ENCODE measurements at regions not wholly inside any gene's neighbourhood (a gene's known extent, or its start where the extent isn't known, plus 50 kb on each side); places are given as distances from the start of the nearest gene placed in this dataset.
"Not testable (repeated sequence)": the region's sequence is repeated elsewhere in the genome, so short reads cannot be mapped to it uniquely, and the experiment has no call there.

DNA sequence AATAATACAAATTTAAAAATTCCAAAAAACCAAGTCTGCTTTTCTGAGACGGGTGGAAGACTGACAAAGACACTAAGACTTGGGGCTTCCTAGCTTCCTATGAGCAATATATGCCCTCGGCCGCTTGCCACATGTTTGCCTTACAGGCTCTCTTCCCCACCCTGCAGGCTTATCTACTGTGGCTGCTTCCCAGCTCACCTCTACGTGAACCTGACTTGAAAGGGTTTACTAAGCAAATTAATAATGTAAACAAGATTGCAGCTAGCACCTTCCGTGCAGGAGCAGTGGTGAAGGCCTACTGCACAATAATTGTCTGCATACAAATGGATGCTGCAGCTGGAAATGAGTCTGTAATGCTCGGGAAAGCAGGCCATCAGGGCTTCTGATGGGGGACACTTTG is 152.9 kb upstream of the DAB1 start:
- no peak for DNase-seq (ENCODE audit: low read depth)
- TF ChIP-seq, protein P1, sequence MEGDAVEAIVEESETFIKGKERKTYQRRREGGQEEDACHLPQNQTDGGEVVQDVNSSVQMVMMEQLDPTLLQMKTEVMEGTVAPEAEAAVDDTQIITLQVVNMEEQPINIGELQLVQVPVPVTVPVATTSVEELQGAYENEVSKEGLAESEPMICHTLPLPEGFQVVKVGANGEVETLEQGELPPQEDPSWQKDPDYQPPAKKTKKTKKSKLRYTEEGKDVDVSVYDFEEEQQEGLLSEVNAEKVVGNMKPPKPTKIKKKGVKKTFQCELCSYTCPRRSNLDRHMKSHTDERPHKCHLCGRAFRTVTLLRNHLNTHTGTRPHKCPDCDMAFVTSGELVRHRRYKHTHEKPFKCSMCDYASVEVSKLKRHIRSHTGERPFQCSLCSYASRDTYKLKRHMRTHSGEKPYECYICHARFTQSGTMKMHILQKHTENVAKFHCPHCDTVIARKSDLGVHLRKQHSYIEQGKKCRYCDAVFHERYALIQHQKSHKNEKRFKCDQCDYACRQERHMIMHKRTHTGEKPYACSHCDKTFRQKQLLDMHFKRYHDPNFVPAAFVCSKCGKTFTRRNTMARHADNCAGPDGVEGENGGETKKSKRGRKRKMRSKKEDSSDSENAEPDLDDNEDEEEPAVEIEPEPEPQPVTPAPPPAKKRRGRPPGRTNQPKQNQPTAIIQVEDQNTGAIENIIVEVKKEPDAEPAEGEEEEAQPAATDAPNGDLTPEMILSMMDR (IDR thresholded peaks at IDR 0.05; ENCODE audit: insufficient read depth, low read depth, low read length, missing control alignments) = no peak
- H3K4me3 ChIP-seq (ENCODE audit: low read depth, low read length) = no peak overlapping the region

DNA sequence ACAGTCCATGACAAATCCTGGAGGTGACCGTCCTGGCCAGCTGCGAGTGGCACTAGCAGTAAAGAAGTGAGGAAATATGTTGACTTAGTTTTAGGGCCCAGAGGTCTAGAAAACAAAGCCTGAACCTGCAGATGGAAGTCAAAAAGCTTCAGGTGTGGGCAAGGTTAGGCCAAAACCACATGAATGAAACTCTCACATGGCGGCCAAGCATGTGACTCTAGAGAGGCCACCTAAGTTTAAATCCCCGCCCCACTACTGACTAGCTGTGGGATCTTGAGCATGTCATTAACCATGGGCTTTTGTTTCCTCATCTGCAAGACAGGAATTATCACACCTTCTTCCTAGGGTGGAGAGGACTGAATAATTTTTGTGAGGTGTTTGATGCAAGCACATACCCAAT is 148.2 kb upstream of the DAB1 start:
- DNase-seq (ENCODE audit: low read depth) = no peak
- TF ChIP-seq, protein P1 (IDR thresholded peaks at IDR 0.05; ENCODE audit: insufficient read depth, low read depth, low read length, missing control alignments) = no peak
- H3K4me3 ChIP-seq (ENCODE audit: low read depth, low read length) = no peak overlapping the region

DNA sequence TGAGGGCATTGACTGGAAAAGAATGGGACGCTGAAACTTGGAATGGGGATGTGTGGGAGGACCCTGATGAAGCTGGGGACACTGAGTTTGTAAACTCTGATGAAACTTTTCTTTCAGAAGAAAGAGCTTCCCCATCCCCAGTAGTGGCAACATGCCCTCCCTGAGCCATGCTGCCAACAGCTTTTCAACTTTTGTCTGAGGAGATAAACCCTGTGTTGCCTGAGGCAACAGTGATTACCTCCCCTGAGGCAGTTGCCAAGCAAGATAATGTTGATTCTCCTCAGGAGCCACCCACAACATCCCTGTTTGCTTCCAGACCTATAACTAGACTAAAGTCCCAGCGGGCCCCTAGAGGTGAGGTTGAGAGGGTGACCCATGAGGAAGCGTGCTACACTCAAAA is 134.2 kb upstream of the DAB1 start:
- not testable (repeated sequence) for H3K4me3 ChIP-seq (ENCODE audit: low read depth, low read length); DNase-seq (ENCODE audit: low read depth)

DNA sequence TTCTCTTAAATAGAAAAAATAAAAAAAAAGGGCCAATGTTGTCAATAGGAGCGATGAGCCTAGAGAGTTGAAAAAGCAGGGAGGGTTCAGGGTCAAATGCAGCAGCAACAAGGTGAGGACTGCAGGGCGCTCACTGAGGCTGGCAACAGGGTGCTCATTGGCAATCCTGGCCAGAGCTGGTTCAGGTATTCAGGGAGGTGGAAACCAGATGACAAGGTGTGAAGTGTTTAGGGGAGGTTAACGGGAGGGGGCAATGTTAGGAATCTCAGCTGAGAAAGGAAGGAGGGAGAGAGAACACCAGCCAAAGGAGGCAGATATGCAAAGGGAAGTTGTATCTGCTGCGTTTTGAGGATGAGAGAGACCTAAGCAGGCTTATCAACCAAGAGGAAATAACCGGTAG is 129.8 kb upstream of the DAB1 start:
- H3K4me3 ChIP-seq (ENCODE audit: low read depth, low read length) = no peak overlapping the region
- TF ChIP-seq, protein P1 (IDR thresholded peaks at IDR 0.05; ENCODE audit: insufficient read depth, low read depth, low read length, missing control alignments) = no peak
- DNase-seq (ENCODE audit: low read depth) = no peak

DNA sequence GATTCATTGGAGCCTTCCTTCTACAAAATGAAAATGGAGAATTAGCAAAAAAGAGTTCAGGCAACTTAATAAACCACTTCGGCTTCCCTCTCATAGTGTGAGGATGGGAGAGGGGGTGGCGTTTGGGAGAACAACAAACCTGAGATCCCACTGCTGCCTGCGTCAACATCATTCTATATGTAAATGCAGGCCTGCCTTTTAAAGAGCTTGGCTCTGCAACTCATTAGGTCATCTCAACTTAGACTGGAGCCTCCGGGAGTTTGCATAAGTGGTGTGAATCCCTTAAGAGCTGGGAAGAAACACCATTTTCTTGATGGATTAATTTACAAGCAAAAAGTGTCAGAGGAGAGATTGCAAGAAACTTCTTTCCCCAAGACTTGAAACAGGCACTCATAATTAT is 127.6 kb upstream of the DAB1 start:
- TF ChIP-seq, protein P1 (IDR thresholded peaks at IDR 0.05; ENCODE audit: insufficient read depth, low read depth, low read length, missing control alignments) = no peak
- DNase-seq (ENCODE audit: low read depth) = no peak

DNA sequence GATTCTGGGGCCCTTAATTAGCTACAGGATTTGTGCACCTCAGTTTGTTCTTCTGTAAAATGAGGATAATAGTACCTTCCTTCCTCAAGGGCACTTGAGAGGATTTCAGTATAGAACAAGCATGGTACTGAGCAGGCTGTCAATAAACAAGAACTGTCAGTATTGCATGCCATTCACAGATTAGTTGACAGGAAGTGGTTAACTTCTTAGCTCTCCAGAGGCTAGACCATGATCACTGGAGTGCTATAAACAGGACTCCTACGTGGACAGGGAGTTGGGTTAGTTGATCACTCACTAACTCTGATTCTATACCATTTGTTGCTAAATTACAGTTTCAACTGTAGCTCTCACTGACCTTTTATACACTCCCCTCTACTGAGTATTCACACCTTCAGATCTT is 126.2 kb upstream of the DAB1 start:
- no peak overlapping the region for H3K4me3 ChIP-seq (ENCODE audit: low read depth, low read length)
- TF ChIP-seq, protein P1 (IDR thresholded peaks at IDR 0.05; ENCODE audit: insufficient read depth, low read depth, low read length, missing control alignments) = no peak
- peak; percentile 3 for DNase-seq (ENCODE audit: low read depth)

More for the DNA sequence above, 127.6 kb upstream of the DAB1 start:
- H3K4me3 ChIP-seq (ENCODE audit: low read depth, low read length) = no peak overlapping the region

DNA sequence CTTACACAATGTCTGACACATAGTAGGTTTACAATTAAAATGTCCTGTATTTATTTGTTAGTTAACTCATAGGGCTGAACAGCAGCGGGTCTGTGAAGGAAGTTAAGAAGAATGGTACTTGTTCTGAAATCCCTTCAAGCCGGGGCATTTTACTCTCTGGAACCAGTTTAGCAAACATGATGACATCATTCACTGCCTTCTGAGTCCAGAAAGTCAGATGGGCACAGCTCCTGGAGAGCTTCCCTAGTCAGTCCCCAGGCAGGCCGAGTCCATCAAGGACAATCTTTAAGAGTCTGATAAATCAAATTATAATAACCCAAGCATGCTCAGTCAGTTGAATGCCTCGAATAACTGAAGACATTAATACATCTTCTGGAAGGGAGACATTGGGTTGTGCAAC is 125.4 kb upstream of the DAB1 start:
- H3K4me3 ChIP-seq (ENCODE audit: low read depth, low read length) = no peak overlapping the region
- TF ChIP-seq, protein P1 (IDR thresholded peaks at IDR 0.05; ENCODE audit: insufficient read depth, low read depth, low read length, missing control alignments) = no peak
- no peak for DNase-seq (ENCODE audit: low read depth)
